HPDE6-E6E7 (cell line): ENCODE measurements at regions not wholly inside any gene's neighbourhood (a gene's known extent, or its start where the extent isn't known, plus 50 kb on each side); places are given as distances from the start of the nearest gene placed in this dataset.
"Not testable (repeated sequence)": the region's sequence is repeated elsewhere in the genome, so short reads cannot be mapped to it uniquely, and the experiment has no call there.

Source experiments
- DNase-seq: peaks from one replicate; pipeline ENCODE4 v3.0.0; 2011; ENCODE audit warnings: missing footprints; ENCODE audit errors: extremely low spot score

- DNase-seq = no peak
Measured at GRCh38 chr9:85077944-85078343, 408.4 kb downstream of the NTRK2 start.

GRCh38 chr9:85077146-85077545 is 407.6 kb downstream of the NTRK2 start:
- not testable (repeated sequence) for DNase-seq
